ENCODE measurements at regions not wholly inside any gene's neighbourhood (a gene's known extent, or its start where the extent isn't known, plus 50 kb on each side); places are given as distances from the start of the nearest gene placed in this dataset.
A peak's percentile ranks its signal among the peaks of the same experiment; 100 is the strongest.

DNA sequence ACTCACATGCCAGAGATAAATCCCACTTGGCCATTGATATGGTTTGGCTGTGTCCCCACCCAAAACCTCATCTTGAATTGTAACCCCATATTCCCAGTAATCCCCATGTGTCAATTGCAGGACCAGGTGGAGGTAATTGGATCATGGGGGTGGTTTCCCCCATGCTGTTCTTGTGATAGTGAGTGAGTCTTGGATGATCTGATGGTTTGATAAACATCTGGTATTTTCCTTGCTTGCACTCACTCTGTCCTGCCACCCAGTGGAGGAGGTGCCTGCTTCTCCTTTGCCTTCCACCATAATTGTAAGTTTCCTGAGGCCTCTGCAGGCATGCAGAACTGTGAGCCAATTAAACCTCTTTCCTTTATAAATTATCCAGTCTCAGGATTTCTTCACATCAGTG is 50.4 kb upstream of the B3GAT2 start:
- peak; percentile 76 for DNase-seq

DNA sequence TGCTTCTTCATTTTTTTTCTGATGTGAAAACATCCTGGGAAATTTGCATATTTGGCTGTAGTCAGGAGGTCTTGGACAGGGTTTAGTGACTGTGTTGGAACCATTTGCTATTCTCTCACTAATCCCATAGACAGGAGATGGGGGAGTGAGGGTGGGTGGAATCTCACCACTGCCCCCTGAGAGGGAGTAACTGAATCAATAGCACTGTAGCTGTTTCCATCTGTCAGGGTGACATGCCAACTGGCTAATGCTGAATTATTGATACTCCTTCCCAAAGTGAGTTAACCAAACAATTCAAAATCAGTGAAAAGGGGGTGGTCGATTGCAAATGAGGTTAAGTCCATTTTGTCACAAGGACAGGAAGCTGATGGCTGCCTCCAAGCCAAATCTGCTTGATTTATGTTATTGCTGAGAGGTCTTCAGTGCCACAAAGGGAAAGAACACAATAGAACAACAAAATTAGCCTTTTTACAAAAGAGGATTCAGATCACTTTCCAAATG is 55.1 kb upstream of the B3GAT2 start:
- peak; percentile 46 for DNase-seq

DNA sequence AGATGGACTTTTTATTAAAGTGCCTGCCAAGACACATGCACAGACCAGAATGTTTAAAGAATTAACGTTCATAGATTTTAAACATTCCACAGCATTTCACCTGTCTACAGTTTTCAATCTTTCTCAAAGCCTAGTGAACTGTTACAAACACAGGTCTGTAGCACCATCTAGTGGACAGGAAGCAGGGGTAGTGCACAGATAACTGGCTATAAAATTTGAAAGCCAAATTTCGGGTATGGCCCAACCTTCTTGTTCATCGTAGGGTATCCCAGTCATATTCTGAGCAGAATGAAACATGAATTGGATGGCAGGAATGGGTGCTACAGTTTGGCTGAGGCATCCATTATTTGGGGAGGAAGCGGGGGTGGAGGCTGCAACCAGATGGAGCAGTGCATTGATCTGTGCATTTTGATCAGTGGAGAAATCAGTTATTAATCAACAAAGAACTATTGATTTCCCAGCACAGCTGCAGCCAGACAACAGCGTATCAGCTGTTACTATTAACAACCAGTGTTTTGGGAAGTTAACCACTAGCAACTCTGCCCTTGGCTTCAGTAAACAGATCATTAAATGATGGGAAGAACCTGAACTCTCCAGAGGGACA is 56.1 kb upstream of the B3GAT2 start:
- DNase-seq, result peak; percentile 85

DNA sequence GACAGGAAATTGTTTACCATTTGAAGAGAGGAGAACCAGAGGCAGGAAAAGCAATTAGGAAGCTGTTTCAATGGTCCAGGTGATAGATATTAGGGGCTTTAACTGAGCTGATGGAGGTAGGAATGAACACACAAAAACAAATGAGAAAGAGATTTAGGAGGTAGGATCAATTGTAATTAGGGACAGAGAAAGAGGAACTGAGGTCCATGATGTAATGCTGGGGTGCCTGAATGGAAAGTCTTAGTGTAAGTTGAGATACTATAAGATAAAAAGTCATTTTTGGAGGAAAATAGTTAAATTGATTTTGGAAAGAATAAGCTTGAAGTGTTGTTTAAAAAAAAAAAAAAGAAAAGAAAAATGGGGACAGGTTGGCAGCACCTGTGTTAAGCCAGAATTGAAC is 58.5 kb upstream of the B3GAT2 start:
- no peak for DNase-seq

DNA sequence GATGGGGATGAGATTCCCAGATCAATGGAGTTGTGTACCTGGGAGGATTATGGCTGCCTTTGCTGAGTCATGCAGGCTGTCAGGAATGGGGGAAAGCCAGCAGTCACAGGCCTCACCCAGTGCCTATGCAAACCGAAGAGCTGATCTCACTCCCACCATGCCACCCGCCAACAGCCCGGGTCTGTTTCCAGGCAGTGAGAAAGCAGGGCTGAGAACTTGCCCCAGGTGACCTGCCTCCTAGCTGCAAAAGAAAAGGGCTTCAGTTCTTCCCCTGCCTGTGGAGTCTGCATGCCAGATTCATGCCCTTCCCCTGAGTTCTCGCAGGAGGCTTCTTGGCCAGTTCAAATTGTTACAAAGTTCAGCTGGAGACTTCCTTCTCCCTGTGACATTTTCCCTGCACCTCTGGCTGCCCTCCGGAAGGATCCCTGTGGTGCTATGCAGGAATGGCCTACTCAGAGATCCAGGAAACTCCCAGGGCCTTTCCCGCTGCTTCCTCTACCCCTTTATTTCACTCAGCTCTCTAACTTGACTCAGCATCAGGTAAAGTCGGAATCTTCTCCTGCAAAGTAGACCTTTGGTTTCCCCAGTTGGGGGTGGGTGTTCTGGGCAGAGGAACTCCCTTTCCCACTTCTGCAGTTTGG is 71.5 kb upstream of the B3GAT2 start:
- no peak for DNase-seq

DNA sequence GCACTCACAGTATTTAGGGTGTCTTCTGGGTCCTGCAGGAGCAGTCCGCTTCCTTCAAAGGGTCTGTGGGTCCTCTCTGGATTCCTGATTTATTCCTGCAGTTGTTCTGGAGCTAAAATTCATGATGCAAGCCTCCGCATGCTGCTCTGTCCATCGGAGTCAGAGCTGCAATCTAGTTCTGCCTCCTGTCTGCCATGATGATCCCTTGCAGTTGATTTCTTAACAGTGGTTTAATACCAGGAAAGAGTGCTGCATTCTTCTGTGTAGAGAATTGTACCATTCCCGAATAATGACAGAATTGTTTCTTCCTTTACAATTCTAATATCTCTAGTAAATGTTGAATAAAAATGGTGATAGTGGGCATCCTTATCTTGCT is 72.0 kb upstream of the B3GAT2 start:
- DNase-seq, result no peak

DNA sequence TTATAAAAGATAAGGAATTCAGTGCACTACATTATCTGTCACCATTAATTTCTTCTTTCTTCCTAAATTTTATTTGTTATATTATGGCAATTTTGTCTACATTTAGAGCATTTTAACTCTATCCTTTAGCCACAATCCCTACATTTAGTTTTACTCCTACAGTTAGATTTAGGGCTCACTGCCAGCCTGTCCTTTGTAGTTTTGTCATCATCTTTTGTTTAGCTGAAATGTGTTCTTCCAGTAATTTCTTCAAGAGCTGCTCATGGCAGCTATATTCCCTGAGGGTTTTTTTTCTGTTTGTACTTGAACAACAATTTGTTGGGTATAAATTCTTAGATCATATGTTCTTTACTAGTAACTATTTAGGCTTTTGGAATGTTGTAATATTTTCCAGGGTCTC is 72.7 kb upstream of the B3GAT2 start:
- DNase-seq, result no peak

DNA sequence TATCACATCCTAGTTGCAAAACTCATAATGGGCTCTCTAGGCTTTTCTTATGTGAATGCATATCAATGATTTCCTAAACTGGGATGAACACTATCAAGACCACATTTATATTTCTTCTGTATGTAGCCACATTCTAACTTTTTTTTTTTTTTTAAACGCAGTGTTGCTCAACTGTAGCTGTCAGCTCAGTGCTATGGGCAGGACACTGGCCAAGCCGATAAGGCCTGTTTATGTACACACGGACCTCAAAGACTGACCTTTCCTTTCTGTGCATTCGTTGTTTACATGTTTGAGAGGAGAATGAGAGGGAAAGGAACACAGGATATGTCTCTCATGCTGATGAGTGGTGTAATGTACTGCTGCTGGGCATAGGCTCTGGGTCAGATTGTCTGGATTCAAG is 75.1 kb upstream of the B3GAT2 start:
- DNase-seq, result no peak

DNA sequence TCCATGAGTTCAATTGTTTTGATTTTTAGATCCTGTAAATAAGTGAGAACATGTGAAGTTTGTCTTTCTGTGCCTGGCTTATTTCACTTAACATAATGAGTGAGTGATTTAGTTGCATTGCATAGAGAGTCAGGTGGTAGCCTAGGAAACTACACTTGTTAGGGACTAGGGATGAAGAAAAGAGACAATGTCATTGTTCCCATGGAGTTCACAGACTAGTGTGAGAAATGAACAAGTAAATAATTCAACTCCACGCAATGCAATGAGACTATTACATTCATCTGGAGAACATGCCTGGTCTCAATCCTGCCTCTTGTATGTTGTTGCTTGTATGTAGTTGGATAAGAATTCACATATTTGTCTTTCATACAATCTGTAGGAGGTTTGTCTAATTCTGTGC is 76.3 kb upstream of the B3GAT2 start:
- no peak for DNase-seq

DNA sequence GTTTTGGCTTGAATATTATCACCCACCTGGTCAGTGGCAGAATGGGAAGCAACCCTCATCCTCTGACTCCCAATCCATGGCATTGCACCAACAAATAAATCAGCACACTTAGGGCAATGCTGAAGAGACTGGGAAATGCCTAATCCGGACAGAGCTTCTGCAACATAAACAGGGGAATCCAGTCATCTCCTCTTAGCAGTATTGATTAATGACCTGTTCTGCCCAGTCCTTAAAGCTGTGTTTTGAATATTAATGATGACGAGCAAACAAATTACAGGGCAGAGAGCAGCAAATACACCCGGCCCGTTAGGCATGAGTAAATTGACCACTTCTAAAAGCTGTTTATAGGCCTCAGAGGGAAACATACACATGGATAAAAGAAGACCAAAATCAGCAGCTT is 77.0 kb upstream of the B3GAT2 start:
- no peak for DNase-seq

DNA sequence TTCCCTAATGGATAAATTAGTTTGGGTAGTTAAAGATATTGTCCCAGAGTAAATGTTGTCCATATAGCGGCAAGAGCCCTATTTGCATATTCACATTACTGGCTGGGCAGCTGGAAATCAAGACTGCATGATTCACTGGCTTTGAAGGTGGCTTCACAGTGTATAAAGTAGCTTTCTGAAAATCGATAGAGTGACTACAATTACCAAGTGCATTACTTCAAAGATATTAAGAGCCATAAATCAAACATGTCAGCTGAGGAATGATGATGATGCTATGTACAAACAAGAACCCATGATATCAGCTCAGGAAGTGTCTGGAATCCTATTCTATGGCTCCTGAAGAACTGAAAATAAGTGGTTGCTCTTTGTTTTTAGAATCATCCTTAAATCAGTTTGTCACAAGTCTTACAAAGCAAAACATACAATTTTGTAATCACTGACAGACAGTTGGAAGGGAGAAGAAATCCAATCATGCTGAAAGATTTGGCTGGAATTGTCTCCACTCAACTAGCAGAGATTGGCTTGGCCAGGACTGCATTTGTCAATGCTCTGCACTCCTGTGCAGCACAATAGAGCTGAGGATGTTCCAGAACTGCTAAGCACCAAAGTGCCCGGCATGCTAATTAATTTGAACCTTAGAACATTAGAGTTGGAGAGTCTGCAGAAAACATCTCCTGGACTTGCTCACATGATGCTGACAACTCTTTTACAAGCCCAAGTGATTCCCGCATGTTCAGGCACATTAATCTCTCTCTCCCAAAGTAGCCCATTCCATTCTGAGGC is 77.9 kb upstream of the B3GAT2 start:
- peak; percentile 49 for DNase-seq

DNA sequence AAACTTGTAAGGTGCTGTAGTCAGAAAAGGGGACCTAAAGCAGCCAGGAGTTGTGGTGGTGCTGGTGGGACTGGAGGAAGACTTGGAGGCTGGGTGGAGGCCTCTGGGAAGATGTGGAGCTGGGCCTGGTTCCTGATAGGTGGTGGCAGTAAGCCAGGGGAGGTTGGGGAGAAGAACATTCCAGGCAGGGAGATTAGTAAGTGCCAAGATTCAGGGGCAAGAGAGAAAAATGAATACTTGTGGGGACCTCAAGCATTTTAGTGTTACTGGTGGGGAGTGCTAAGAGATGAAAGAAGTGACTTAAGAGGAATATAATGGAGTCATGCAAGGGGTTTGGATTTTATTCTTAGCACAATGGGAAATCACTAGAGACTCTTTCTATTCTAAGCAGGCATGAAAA is 79.0 kb upstream of the B3GAT2 start:
- DNase-seq, result no peak

DNA sequence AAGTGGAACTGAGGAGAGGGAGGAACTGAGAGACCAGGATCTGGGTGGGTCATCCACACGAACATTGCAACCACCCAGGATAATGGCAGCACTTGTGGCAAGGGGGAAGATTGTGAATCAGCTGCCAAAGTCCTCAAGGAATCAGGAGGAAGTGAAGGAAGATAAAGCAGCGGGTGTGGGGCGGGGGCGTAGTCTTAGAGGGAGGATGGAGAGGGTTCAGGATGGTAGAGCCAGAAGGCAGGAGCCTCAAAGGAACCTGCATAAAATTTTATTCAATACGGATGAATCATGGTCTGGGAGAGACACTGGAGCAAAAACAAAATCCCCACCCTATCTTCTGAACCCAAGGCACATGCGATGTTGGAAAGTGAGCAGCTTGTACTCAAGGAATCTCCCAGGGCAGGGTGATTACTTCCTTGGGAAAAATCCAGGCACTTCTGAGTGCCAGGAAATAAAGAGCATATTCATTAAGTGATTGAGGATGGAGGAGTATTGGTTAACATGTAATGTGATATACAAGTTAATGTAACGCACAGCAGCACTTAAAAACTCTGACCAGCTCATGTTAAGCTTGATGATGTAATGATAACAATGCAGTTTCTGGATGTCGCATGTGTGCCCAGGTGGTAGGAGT is 82.0 kb upstream of the B3GAT2 start:
- peak; percentile 94 for DNase-seq

DNA sequence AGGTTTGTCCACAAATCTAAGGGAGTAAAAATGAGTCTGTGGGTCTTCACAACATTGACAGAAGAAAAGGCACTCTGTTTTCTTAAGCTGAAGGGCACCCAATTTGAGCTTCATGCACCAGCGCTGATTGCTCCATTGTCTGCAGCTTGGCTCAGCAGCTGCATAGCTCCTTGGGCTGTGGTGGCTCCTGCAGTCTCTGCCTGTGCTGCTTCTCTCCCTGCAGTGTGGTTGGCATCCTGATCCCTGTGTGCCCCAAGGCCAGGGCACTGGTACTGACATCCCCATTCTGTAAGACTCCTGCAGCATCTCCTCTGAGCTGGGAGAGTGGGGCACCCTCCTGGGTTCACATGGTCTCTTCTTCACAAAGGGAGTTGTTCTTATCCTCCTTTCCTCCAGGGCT is 83.2 kb upstream of the B3GAT2 start:
- DNase-seq, result peak; percentile 18

DNA sequence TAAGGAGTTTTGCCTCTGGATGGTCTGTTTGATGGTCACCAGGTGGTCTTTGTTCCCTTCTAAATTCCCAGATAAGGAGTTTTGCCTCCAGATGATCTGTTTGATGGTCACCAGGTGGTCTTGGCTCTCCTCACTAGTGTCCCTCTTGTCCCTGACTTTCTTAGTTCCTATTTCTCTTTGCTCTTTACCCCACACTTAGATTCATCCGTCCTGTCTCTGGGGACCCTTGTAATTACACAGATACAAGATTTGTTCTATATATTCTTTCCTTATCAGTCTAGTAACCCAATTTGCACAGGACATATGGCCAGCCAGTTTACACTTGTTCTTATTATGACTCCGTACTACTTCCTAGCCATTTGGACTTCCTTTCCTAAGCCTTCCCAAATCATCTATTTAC is 84.0 kb upstream of the B3GAT2 start:
- DNase-seq, result no peak

DNA sequence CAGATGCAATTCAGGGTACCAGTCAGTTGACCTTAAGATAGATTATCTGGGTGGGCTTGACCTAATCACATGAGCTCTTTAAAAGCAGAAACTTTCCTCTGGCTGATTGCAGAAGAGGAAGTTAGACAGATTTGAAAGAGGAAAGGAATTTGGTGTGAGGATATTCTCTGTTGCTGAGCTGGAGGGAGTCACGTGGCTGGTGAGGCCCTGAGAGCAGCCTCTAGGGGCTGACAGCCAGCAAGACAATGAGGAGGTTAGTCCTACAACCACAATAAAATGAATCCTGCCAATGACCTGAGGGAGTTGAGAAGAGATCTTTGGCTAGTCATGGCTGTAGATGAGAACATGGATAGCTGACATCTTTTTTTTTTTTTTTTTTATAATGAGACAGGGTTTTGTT is 87.0 kb upstream of the B3GAT2 start:
- DNase-seq, result no peak

DNA sequence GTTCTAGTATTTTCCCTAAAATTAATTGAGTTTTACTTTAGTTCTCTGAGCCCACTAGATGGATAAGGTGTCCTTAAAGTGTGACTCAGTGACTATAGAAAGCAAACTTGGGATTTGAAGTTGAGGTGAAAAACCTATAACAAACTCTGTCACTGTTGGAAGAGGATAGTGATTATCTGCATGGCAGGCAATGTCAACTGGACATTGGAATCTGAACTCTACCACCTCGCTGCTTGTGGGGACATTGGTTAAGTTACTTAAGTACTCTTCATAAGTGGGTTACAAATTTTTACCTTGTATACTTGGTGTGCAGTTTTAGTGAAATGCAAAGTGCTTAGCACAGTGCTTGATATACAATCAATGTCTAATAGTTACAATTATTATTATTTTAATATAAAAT is 87.9 kb upstream of the B3GAT2 start:
- no peak for DNase-seq

DNA sequence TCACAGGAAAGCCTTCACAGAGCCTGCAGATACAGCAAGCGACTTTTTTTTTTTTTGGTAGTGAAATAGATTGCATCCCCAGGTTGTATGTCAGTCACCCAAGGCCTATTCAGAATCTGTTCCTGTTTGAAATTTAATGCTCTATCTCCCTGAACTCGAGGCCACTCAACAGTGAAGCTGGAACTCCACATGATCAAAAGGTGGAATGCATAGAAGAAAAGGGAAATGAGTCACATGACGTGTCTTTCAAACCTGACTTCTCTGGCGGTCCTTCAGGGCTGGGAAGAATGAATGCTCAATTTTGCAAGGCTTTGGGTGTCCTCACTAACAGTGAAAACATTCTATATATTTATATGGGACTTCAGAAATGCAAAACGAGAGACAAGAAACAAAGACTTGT is 88.4 kb upstream of the B3GAT2 start:
- peak; percentile 24 for DNase-seq

DNA sequence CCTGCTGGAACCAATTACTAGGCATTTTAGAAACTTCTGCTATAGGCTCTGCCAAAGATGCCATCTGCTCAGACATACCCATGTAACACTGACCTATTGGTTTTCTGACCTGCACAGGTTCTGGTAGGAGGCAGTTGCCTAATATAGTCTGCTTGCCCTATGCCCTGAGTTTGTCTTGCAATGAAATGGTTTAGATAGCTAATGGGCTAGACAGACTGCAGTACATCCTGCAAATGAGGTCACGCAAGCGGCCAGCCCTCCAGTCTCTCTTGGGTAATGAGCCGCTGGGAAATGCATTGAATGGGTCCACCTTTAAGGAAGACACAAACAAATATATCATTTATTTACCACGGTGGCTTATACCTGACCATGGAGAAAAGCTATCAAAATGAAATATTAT is 90.6 kb upstream of the B3GAT2 start:
- DNase-seq, result no peak

DNA sequence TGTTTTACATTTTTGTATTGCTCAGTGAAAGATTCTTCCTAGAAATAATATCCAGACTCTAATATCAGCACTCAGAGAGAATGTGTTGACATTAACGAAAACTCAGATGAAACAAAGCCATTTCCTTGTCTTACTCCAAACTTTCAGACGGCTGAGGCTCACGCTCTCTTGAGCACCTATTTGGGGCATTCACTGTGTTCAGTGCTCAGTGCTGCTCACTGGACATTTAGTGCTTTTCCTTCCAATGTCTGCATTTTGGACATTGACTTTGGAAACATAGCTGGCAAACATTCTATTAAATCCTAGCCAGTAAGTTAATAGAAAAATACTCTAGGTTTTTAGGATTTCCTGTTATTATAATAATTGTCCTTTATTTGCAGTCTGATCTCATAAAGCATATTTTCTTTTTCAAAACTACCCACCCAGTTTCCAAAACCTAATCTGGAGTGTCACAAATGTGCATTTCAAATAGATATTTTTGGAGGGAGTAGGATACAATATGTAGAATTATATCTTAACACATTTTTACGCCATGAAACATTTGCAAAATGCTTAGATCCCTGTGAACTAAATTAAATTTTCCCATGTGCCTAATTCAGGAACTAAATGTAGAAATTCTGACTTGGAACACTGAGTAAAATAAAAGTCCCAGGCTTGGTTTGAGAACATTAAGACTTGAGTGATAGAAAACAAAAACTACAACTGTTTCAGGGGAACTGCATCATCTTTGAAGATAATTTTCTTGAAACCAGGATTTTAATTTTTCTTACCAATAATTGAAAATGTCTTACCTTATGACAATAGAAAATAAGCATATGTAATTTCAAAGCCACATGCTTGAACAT is 91.7 kb upstream of the B3GAT2 start:
- DNase-seq, result no peak

DNA sequence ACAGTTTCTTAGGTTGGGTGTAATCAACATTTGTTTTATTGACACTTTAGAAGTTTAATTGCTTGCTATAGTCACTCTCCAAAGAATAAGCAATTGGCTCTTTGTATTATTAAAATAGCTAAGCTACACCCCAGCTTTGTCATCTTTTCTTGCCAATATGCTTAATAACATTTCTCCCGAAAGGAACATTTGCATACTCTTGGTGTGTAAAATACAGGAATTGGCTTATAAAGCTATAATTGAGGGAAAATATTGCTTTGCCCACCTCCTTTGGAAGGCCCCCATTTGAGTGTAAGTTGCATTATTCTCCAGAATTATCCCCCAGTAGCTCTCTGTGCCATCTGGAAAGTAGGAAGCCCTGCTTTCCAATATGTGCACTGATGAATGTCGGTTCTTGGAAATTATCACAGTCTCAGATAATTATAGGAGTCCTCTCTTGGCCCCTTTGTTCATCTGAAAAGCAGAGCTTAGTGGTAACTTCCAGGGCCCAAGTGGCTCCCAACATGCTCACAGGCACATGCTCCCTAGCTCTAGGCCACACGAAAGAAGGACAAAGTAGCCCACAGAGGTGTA is 92.4 kb upstream of the B3GAT2 start:
- DNase-seq, result no peak

DNA sequence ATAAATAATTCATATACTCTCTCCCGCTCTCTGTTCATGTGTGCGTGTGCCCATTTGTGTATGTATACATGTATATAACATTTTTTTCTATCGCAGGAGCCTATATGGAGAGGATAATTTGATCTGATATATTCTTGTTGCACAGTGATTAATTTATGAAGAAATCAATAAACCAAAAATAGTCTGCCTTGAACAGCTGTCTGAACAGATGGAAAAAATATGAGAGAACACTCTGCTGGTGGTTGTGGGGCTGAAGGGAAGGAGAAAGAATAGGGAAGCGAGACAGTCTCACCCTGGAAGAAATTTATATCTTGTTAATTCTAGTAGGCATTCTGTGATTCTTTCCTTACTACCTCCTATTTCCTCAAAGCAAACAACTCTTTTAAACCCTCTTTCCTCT is 96.6 kb upstream of the B3GAT2 start:
- DNase-seq, result peak; percentile 92

DNA sequence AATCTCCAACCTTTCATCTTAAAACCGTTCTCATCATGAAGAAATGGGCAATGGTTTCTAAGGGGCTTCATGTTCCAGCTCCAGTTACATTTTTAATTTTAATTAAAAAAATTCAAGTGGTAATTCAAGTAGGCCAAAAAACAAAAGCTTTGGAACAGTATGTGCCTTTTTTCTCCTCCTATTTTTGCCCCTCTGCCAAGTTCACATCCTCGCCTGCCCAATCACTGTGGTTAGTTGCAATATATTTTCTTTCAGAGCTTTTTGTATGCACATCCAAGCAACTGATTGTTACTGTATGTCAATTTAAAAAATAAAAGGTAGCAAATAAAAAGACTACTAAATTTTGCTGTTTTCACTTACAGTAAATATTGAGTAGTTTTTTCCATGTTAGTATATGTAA is 99.8 kb upstream of the B3GAT2 start:
- DNase-seq, result peak; percentile 32
